Fibroblast of peridontal ligament (primary cell): ENCODE measurements at regions not wholly inside any gene's neighbourhood (a gene's known extent, or its start where the extent isn't known, plus 50 kb on each side); places are given as distances from the start of the nearest gene placed in this dataset.
"Not testable (repeated sequence)": the region's sequence is repeated elsewhere in the genome, so short reads cannot be mapped to it uniquely, and the experiment has no call there.

Source experiments
- DNase-seq: peaks from one replicate; pipeline ENCODE4 v3.0.0-alpha.2; 2010; ENCODE audit errors: extremely low read depth

DNA sequence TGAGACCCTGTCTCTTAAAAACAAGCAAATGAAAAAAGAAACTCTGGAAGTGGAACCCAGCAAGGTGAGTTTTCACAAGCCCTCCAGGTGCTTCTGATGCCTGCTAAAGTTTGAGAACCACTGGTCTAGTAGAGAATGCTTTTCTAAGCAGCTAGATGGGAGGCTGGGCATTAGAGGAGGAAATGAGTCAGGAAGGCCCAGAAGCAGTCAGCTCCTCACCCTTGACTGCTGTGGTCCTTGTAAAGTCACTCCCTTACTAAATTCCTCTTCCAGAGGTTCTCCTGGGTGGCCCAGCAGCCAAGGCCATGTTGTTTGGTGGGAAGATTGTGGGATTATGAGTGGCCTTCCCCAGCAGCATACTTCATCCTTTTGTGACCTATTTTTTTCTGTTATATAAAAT lies 52.0 kb upstream of the FYN start:
- DNase-seq: peak; percentile 38

DNA sequence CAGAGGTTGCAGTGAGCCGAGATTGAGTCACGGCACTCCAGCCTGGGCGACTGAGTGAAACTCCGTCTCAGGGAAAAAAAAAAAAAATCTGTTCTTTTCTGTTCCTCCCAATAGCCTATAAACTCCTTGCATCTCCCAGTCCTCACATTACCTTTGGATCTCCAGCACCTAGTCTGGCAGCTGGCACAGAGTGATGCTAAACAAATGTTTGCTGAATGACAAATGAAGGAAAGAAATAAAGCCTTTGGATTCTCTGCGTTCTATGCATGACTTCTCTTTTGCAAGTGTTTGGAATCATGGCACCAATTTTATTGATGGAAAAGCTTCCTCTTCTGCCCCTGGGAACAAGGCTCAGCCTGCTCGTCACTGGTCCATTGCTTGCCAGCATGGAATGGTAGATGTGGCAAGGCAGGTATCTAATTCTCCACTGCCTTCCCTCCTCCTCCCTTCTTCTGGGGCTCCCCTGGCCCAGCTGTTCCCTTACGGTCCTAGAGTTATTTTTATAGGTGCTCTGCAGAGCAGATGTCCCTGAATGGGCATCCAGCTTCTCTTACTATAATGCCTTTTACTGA lies 53.6 kb upstream of the FYN start:
- DNase-seq: no peak

GRCh38 chr6:111927321-111927720 lies 54.1 kb upstream of the FYN start:
- DNase-seq: no peak

DNA sequence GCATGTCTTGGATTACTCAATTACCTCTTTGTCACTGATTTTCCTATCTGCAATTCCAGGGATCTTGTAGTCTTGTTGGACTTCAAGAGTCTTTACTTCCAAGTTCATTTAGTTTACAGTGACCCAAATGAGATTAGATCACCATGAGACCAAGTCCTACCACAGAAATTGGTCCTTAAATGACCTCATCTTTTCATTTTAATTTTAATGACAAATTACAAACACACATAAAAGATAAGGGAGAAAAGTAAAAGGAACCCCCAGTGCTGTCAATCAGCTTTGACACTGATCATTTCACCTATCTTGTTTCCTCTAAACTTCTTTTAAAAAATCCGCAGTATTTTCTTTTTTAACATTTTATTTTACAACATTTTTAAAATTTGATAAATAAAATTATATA lies 54.9 kb upstream of the FYN start:
- no peak for DNase-seq

GRCh38 chr6:111934611-111935010 lies 61.4 kb upstream of the FYN start:
- not testable (repeated sequence) for DNase-seq

DNA sequence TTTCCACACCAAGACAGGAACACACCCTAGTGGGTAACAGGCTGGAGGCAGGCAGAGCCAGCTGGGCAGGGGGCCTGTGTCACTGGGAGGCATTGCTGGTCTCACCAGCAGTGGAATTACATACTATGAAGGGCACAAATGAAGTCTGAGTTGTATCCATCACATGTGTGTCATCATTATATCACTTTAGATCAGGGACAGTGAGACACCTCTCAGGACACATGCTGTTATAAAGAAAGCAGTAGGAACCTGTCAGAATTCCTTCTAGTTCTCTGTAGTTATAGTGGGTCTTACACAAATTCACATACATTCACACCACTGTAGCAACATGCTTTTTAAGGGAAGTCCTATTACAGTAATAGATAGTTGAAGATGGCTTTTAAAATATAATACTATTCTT lies 63.5 kb upstream of the FYN start:
- no peak for DNase-seq

DNA sequence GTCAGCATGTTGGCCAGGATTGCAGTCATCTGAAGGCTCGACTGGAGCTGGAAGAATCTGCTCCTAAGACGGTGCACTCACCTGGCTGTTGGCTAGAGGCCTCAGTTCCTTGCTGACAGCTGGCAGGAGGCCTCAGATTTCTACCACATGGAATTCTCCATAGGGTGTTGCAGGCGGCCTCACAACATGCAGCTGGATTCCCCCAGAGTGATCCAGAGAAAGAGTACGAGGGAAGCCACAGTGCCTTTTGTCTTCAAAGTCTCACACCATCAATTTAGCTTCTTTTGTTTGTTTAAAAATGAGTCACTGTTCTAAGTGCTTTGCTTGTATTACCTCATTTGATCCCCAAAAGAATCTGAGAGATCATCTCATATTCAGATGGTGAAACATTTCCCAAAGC lies 65.5 kb upstream of the FYN start:
- peak; percentile 85 for DNase-seq

- DNase-seq: no peak
These were observed 66.7 kb upstream of the FYN start for GRCh38 chr6:111939902-111940301.

- DNase-seq: no peak
These were observed 67.5 kb upstream of the FYN start for GRCh38 chr6:111940801-111941200.

DNA sequence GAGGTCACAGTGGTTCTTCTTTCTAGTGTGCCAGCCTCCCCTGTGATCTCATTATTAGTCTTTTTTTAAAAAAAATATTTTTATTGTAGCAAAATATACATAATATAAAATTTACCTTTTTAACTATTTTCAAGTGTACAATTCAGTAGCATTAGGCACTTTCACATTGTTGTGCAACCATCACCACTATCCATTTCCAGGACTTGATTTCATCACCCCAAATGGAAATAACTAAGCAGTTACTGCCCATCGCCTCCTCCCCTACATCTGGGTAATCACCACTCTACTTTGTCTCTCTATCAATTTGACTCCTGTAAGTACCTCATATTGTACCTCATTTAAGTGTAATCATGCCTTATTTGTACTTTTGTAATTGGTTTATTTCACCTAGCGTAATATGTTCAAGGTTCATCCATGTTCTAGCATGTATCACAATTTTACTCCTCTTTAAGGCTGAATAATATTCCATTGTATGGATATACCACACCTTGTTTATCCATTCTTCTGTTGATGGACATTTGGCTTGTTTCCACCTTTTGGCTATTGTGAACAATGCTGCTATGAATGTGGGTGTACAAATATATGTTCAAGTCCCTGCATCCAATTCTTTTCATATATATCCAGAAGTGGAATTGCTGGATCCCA lies 68.6 kb upstream of the FYN start:
- DNase-seq: peak; percentile 47

DNA sequence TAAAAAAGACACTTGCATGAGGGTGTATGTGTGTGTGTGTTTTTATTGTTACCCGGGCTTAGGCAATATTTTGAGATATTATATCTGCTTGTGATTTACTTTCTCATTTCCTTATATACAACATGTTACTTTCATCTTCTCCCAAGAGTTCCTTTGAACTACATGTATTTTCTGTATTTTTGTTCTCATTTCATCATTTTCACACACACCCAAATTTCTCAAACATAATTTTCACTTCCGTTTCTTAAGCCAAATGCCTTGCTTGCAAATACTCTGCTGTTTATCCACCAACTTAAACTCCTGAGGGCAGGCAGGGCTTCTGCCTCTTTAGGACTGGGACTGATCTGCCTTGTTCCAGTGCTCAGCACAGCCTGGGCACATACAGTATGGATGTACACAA lies 69.3 kb upstream of the FYN start:
- no peak for DNase-seq

GRCh38 chr6:111943266-111943665 lies 70.0 kb upstream of the FYN start:
- DNase-seq: no peak

DNA sequence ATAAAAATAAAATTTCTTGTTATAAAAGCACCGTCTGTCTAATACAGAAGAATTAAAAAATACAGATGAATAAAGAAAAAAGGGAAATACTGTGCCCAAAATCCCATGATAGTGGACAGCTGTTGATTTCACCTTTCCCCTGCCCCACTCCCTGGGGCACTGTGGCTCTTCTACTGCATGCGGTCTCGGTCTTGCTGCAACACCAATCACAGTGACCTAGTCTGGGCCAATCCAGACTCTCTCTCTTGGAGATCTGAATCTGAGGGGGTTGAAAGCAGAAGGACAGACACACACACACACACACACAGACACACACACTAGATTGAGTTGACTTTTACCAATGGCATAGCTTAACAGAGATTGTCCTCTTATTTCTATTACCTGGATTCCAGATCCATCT lies 70.5 kb upstream of the FYN start:
- DNase-seq: no peak

DNA sequence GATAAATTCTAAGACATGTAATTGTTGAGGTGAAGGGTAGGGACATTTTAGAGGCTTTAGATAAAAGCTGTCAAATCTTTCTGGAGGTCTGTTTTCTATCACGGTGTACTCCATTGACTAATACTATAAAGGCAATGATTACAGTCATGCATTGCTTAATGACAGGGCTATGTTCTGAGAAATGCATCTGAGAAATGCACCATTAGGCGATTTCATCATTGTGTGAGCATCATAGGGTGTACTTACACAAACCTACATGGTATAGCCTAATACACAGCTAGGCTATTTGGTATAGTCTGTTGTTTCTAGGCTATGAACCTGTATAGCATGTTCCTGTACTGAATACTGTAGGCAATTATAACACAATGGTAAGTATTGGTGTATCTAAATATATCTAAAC lies 71.3 kb upstream of the FYN start:
- DNase-seq: no peak

DNA sequence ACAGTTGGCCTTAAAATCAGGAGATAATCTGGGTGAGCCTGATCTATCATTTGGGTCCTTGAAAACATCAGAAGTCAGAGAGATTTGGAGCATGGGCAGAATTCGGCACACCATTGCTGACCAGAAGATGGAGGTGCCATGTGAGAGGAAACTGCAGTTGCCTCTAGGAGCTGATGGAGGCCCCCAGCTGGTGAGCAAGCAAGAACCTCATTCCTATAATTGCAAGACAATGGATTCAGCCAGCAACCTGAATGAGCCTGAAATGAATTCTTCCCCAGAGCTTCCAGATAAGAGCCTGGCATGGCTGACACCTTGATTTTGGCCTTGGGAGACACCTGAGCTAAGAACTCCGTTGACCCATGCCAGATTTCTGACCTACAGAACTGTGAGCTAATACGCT lies 76.3 kb upstream of the FYN start:
- no peak for DNase-seq

- not testable (repeated sequence) for DNase-seq
These were observed 76.7 kb upstream of the FYN start for GRCh38 chr6:111949984-111950383.

GRCh38 chr6:111950661-111951496 lies 77.6 kb upstream of the FYN start:
- DNase-seq: peak; percentile 59

DNA sequence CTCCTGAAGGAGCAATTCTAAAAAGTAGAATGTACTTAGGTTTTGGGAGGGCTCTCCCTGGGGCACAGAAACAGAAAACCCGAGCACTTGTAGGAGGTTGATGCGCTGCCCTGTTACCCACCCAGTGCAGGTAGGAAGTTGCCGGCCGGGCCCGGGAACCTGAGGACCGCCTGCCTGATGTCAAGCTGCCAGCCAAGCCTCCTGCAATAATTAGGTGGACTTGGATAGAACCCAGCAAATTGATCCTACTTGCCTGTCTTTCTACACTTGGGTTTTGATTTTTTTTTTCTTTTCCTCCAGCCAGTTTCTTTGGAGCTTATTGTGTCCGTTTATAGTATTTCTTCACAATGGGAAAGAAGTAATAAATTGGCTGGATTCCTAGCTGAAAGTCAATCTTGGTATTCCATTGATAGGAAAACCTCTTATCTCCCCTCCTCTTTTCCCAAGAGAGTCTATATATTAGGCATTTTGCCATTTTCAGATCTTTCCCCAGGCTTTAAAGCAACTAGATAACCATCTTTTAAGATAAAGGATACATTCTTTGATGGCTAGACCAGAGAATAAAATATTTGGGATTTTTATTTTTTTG lies 78.3 kb upstream of the FYN start:
- no peak for DNase-seq

- no peak for DNase-seq
These were observed 79.0 kb upstream of the FYN start for GRCh38 chr6:111952274-111952673.

- DNase-seq: peak; percentile 27
These were observed 79.7 kb upstream of the FYN start for GRCh38 chr6:111952821-111953540.

DNA sequence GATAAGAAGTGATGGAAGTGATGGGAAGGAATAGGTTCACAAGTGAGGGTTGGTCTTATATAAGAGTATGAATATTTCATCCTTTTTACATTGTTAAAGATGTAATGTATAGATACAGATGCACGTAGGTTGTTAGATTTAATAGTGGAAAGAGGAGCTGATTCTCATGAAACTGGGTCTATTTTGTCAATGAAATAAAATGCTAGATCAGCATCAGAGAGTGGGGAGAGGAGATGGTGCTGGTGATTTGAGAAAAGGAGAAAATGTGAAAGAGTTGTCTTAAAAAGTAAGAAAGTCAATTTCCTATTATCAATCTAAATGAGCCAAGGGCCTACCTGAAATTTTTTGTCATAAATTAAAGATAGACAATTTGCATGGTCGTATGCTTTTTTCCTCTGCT lies 82.8 kb upstream of the FYN start:
- DNase-seq: no peak
